Glomerular visceral epithelial cell (primary cell): ENCODE measurements at regions not wholly inside any gene's neighbourhood (a gene's known extent, or its start where the extent isn't known, plus 50 kb on each side); places are given as distances from the start of the nearest gene placed in this dataset.
"Not testable (repeated sequence)": the region's sequence is repeated elsewhere in the genome, so short reads cannot be mapped to it uniquely, and the experiment has no call there.

Experiments
- DNase-seq: peaks from one replicate; pipeline ENCODE4 v3.0.0-alpha.2; 2016; ENCODE audit errors: extremely low spot score

DNA sequence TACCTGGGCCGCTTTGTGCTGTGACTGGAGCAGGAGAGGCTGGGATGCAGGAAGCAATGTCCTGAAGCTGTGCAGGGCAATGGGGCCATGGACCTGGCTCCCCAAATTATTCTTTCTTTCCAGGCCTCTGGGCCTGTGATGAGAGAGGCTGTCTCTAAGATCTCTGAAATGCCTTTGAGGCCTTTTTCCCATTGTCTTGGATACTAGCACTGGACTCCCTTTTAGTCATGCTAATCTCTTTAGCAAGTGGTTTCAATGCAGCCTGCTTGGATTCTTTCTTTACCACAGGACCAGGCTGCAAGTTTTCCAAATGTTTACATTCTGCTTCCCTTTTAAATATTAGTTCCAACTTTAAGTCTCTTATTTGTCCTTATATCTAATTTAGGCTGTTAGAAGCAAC, 64.8 kb upstream of the SGO1 start:
- no peak for DNase-seq

DNA sequence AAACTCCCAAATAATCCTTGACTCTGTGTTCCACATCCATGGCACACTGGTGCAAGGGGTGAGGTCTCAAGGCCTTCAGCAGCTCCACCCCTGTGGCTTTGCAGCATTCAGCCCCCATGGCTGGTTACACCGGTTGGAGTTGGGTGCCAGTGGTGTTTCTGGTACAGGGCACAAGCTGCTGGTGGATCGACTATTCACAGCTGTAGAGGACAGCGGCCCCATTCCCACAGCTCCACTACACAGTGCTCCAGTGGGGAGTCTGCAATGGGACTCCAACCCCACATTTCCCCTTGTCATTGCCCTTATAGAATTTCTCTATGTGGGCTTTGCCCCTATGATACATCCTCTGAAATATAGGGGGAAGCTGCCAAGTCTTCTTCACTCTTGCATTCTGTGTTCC, 64.3 kb upstream of the SGO1 start:
- no peak for DNase-seq

DNA sequence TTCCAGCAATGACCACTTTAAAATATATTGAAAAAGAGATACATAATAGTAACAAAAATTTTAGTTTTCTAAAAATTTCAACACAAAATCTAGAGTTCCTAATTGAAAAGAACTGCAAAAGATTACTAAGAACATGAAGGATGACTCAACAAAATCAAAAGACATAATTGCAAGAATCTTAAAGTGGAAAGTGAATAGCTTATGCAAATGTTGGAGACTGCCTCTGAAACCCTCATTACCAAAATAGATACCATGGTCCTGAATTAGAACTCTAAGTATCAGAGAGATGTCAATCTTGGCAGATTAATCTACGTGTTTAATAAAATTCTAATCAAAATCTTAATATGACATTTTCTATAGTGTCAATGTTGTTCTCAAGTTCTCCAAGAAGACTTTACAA, 60.7 kb upstream of the SGO1 start:
- no peak for DNase-seq

DNA sequence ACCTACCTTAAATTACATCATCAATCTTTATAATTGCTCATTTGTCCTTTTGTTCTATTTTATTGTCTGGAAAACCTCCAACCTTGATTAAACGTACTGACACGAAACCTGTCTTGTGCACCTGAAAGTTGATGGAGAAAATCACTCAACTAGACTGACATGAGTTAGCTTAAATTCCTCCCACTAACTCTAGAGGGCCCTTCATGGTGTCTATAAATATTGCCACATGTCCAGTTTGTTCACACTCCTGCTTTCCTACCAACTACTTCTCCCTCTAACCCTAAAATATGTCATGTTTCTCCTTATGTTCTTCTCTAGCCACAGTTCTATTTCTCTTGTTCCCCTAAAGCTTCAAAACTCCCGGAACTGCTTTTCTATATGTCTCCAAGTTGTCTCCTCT, 59.8 kb upstream of the SGO1 start:
- no peak for DNase-seq

DNA sequence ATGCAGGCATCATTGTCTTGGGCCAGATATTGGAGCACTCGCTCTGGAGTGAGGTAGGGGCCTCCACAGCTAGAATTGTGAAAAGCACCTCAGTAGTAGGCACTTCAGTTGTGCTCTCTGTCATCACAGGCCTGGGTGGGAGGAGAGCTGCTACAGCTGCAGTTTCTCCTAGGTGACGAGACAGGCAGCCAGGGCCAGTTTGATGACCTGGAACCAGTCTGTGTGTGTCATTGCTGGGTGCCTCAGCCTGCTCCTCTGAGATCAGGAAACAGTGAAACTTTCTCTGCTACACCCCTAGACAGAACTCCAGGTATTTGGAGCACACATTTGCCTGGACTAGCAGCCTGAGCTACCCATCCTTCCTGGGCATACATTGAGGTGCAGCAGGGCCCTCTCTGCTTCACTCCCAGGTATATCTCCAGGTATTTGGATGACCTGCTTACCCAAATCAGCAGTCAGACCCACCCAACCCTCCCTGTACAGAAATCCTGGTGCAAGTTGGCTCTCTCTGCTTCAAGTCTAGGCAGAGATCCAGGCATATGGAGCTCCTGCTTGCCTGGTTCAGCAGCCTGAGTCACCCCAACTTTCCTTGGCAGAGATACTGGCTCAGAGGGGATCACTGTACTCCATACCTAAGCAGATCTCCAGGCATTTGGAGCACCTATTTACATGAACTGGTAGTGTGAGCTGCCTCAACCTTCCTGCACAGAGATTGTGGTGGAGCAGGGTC, 54.3 kb upstream of the SGO1 start:
- DNase-seq = no peak

DNA sequence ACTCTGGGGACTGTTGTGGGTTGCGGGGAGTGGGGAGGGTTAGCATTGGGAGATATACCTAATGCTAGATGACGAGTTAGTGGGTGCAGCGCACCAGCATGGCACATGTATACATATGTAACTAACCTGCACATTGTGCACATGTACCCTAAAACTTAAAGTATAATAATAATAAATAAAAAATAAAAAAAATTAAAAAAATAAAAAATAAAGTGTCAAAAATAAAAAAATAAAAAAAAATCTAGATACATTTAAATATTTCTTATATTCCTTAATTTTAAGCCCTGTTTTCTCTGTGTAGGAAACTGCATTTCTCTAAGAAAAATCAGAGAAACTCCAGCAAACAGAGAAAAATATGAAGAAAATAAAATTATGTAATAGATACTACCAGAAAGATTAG, 52.2 kb upstream of the SGO1 start:
- DNase-seq = not testable (repeated sequence)

DNA sequence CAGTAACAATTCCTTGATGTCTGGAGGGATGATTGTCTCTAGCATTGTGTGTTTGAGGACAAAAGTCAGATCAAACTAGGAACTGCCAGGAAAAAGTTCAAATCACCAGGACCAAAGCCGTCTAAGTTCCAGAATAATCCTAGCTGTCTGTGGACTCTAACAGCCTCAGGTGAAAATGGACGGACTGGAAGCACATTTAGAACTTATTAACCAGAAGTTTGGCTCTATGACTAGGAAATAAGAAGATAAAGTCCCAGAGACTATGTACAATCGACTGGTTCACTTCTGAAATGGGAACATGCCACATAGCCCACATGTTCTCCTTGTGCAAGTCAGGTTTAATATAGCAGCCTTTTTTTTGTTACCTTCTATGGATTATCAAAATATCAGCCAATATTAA, 50.6 kb upstream of the SGO1 start:
- DNase-seq = no peak
